ENCODE measurements at regions not wholly inside any gene's neighbourhood (a gene's known extent, or its start where the extent isn't known, plus 50 kb on each side); places are given as distances from the start of the nearest gene placed in this dataset.
"Not testable (repeated sequence)": the region's sequence is repeated elsewhere in the genome, so short reads cannot be mapped to it uniquely, and the experiment has no call there.

- ChIA-PET POLR2A (no interaction called here), CTCF (interaction anchor here (1.1 kb wide), 1 partner anchor 132 kb away, joined by 3 read pairs; no protein-coding TSS in a partner anchor)
- DNase-seq (ENCODE audit: extremely low spot score) = no peak
- TF ChIP-seq, protein P1, sequence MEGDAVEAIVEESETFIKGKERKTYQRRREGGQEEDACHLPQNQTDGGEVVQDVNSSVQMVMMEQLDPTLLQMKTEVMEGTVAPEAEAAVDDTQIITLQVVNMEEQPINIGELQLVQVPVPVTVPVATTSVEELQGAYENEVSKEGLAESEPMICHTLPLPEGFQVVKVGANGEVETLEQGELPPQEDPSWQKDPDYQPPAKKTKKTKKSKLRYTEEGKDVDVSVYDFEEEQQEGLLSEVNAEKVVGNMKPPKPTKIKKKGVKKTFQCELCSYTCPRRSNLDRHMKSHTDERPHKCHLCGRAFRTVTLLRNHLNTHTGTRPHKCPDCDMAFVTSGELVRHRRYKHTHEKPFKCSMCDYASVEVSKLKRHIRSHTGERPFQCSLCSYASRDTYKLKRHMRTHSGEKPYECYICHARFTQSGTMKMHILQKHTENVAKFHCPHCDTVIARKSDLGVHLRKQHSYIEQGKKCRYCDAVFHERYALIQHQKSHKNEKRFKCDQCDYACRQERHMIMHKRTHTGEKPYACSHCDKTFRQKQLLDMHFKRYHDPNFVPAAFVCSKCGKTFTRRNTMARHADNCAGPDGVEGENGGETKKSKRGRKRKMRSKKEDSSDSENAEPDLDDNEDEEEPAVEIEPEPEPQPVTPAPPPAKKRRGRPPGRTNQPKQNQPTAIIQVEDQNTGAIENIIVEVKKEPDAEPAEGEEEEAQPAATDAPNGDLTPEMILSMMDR (IDR thresholded peaks at IDR 0.05; ENCODE audit: control extremely low read depth, extremely low read depth, low read depth, missing control alignments) = no peak
Measured at GRCh38 chr6:134772671-134773360, 177.1 kb downstream of the ALDH8A1 start.

DNA sequence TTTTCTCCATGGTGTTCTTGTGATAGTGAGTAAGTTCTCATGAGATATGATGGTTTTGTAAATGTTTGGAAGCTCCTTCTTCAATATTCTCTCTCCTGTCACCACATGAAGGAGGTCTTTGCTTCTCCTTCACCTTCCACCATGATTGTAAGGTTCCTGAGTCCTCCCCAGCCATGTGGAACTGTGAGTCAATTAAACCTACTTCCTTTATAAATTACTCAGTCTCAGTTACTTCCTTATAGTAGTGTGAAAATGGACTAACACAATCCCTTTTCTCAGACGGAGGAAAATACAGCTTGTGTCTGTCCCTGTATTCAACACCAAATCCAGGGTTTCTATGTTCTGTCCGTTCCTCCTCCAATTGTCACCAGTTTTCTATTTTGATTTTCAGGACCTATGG lies 181.0 kb downstream of the ALDH8A1 start:
- ChIA-PET POLR2A (no interaction called here), CTCF (no interaction called here)
- DNase-seq (ENCODE audit: extremely low spot score) = no peak
- TF ChIP-seq, protein P1 (IDR thresholded peaks at IDR 0.05; ENCODE audit: control extremely low read depth, extremely low read depth, low read depth, missing control alignments) = no peak

- CTCF ChIA-PET = no interaction called here
- TF ChIP-seq, protein P1 (IDR thresholded peaks at IDR 0.05; ENCODE audit: control extremely low read depth, extremely low read depth, low read depth, missing control alignments) = no peak
- no peak for DNase-seq (ENCODE audit: extremely low spot score)
- POLR2A ChIA-PET = no interaction called here
Measured at GRCh38 chr6:134766497-134766896, 183.4 kb downstream of the ALDH8A1 start.

- DNase-seq (ENCODE audit: extremely low spot score) = no peak
- TF ChIP-seq, protein P1 (IDR thresholded peaks at IDR 0.05; ENCODE audit: control extremely low read depth, extremely low read depth, low read depth, missing control alignments) = no peak
- ChIA-PET POLR2A (no interaction called here), CTCF (interaction anchor here (1.2 kb wide), 1 partner anchor 26 kb away, joined by 3 read pairs; no protein-coding TSS in a partner anchor)
Measured at GRCh38 chr6:134764741-134765140, 185.2 kb downstream of the ALDH8A1 start.

DNA sequence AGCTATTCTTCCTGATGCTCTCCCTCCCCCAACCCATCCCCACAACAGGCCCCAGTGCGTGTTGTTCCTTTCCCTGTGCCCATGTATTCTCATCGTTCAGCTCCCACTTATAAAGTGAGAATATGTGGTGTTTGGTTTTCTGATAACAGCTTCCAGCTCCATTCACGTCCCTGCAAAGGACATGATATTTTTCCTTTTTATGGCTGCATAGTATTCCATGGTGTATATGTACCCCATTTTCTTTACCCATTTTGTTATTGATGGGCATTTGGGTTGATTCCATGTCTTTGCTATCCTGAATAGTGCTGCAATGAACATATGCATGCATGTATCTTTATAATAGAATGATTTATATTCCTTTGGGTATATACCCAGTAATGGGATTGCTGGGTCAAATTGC lies 186.3 kb downstream of the ALDH8A1 start:
- CTCF ChIA-PET = interaction anchor here (1.2 kb wide), 1 partner anchor 59 kb away, joined by 3 read pairs; no protein-coding TSS in a partner anchor
- POLR2A ChIA-PET; DNase-seq (ENCODE audit: extremely low spot score): not testable (repeated sequence)

- TF ChIP-seq, protein P1 (IDR thresholded peaks at IDR 0.05; ENCODE audit: control extremely low read depth, extremely low read depth, low read depth, missing control alignments) = no peak
- no peak for DNase-seq (ENCODE audit: extremely low spot score)
- ChIA-PET POLR2A (no interaction called here), CTCF (interaction anchor here (1.2 to 1.7 kb wide), 2 partner anchors 18 to 81 kb away, joined by 4 to 6 read pairs; no protein-coding TSS in a partner anchor)
Measured at GRCh38 chr6:134758621-134759020, 191.3 kb downstream of the ALDH8A1 start.

GRCh38 chr6:134757911-134758361 lies 192.0 kb downstream of the ALDH8A1 start:
- POLR2A ChIA-PET = no interaction called here
- CTCF ChIA-PET = interaction anchor here (1.2 to 1.7 kb wide), 2 partner anchors 18 to 82 kb away, joined by 4 to 6 read pairs; no protein-coding TSS in a partner anchor
- TF ChIP-seq, protein P1 (IDR thresholded peaks at IDR 0.05; ENCODE audit: control extremely low read depth, extremely low read depth, low read depth, missing control alignments) = no peak
- no peak for DNase-seq (ENCODE audit: extremely low spot score)
